Ascending aorta (tissue), 2 donors: ENCODE measurements at regions not wholly inside any gene's neighbourhood (a gene's known extent, or its start where the extent isn't known, plus 50 kb on each side); places are given as distances from the start of the nearest gene placed in this dataset.

Experiments used
- DNase-seq, 2 donors: peaks; one replicate each; pipeline ENCODE4 v3.0.0-alpha.2; 2019; ENCODE audit warnings: low spot score in 2 of 2
- H3K27ac ChIP-seq, 2 donors: fragments of 200-600 bp; sonication (generic); one replicate each; pipeline ENCODE4 v1.5.1; 2016 to 2017; ENCODE audit warnings: mild to moderate bottlenecking in 1 of 2
- H3K27me3 ChIP-seq: fragments of 200-600 bp; sonication (generic); one replicate; pipeline ENCODE4 v1.5.1; 2017
- H3K36me3 ChIP-seq, 2 donors: fragments of 200-600 bp; sonication (generic); one replicate each; pipeline ENCODE4 v1.5.1; 2016
- H3K4me1 ChIP-seq, 2 donors: fragments of 200-600 bp; sonication (generic); one replicate each; pipeline ENCODE4 v1.5.1; 2016 to 2017; ENCODE audit warnings: mild to moderate bottlenecking in 1 of 2
- H3K4me3 ChIP-seq, 2 donors: fragments of 200-600 bp; sonication (generic); one replicate each; pipeline ENCODE4 v1.5.1; 2016 to 2017; ENCODE audit warnings: mild to moderate bottlenecking in 1 of 2
- H3K9me3 ChIP-seq, 2 donors: fragments of 200-600 bp; sonication (generic); one replicate each; pipeline ENCODE4 v1.5.1; 2016
- CTCF ChIP-seq, 3 experiments: fragments of 200-600 bp in 2 of 3; fragments of 450-650 bp in 1 of 3; sonication (generic) in 2 of 3; IDR thresholded peaks; one replicate each; pipeline ENCODE4 v1.5.1; 2016 to 2019; ENCODE audit warnings: antibody characterized with exemption in 3 of 3, mild to moderate bottlenecking in 1 of 3, moderate library complexity in 1 of 3
- intact Hi-C: fragments of 100-400 bp; cut with DNase I; formaldehyde crosslinking; loops from one replicate; pipeline ENCODE4 v1.15.1; 2023

- Histone ChIP-seq H3K27ac (no peak overlapping the region), H3K4me3 (no peak overlapping the region), H3K36me3 (no peaks in the 10 kb centered on the region), H3K4me1 (no peaks in the 10 kb centered on the region), H3K9me3 (no peaks in the 10 kb centered on the region), H3K27me3 (no peaks in the 10 kb centered on the region)
- no peak for DNase-seq
- TF ChIP-seq CTCF (IDR thresholded peaks at IDR 0.05), result no peak
- intact Hi-C loops, result no loop called here
These were observed 56.8 kb upstream of the GRIA4 start for GRCh38 chr11:105553025-105553424.

DNA sequence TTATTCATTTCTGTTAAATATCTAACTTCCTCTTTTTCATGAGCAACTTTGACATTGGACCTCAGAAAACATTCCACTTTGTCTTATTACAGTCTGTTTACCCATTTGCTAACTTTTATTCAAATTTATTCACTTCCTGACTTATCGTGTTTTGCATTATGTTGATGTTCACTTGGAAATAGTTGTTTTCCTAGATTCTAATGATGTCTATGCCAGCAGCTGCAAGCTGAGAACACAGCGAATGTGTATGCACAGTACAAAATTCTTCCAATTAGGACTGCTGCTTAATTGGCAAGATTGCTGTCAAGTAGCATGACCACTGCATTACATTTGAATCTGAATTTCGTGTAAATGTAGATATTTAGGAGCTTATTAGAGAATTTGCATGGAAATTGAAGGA is 61.5 kb upstream of the GRIA4 start:
- no peaks in the 10 kb centered on the region for H3K36me3 ChIP-seq
- no peaks in the 10 kb centered on the region for H3K4me1 ChIP-seq
- H3K4me3 ChIP-seq, result no peak overlapping the region
- no peaks in the 10 kb centered on the region for H3K9me3 ChIP-seq
- no peak for DNase-seq
- no peak for TF ChIP-seq CTCF (IDR thresholded peaks at IDR 0.05)
- no peak overlapping the region for H3K27ac ChIP-seq
- intact Hi-C loops, result no loop called here
- no peaks in the 10 kb centered on the region for H3K27me3 ChIP-seq

DNA sequence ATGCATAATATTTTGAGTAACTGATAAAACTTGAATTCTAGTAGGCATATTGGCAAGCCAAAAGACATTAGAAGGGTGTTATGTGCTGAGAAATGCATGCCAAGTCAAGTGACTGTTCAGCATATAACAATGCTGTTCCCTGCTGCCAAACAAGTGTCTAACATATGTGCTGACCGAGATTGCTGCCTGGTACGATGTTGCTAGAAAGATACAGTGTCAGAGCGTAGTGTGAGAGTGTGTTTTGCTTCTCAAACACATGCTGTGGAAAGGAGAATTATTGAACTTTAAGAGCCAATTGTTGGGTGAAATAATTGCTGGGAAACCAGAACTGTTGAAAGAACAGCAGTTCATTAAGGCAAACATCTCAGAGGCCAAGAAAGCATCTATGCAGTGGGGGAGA is 71.3 kb upstream of the GRIA4 start:
- H3K27ac ChIP-seq, result no peak overlapping the region
- H3K4me3 ChIP-seq, result no peak overlapping the region
- no peaks in the 10 kb centered on the region for H3K4me1 ChIP-seq
- DNase-seq, result no peak
- no peak for TF ChIP-seq CTCF (IDR thresholded peaks at IDR 0.05)
- no peaks in the 10 kb centered on the region for H3K36me3 ChIP-seq
- intact Hi-C loops, result no loop called here
- no peaks in the 10 kb centered on the region for H3K27me3 ChIP-seq
- no peaks in the 10 kb centered on the region for H3K9me3 ChIP-seq

DNA sequence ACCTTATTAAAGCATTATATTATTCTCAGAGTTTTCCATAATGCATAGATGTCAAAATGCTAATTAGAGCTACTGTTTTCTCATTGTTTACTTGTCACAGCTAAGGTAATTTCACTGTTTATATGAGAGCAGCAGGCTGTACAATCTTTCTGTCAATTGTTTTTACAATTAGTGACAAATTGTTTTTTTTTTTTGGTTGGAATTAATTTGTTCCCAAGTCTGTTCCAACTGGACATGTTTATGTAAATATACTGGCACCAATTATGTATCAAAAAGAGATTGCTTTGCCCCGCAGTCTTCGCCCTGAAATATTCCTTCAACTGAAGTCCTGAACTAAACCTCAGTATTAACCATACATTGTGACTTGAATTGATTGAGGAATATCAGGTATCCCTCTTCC is 72.3 kb upstream of the GRIA4 start:
- H3K36me3 ChIP-seq, result no peaks in the 10 kb centered on the region
- intact Hi-C loops, result no loop called here
- no peaks in the 10 kb centered on the region for H3K9me3 ChIP-seq
- H3K27me3 ChIP-seq, result no peaks in the 10 kb centered on the region
- H3K27ac ChIP-seq, result no peak overlapping the region
- no peaks in the 10 kb centered on the region for H3K4me1 ChIP-seq
- TF ChIP-seq CTCF (IDR thresholded peaks at IDR 0.05), result no peak
- no peak for DNase-seq
- no peak overlapping the region for H3K4me3 ChIP-seq

DNA sequence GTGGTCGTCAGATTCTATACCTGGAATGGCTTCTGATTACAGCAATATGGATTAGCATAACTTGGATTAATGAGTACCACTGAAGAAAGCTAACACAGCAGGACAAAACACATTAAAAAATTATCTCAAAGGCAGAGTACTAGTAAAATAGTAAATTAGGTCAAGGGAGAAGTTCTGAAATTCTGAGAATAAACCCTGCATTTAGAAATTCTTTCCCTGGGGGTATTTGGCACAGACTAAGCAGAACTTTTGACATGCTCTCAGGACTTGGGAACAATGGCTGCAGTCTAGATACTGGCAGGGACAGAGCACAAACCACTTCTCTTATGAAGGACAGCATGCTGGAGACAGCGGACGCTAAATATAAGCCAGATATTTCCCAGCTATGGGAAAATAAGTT is 85.6 kb upstream of the GRIA4 start:
- TF ChIP-seq CTCF (IDR thresholded peaks at IDR 0.05), result no peak
- Histone ChIP-seq H3K4me3 (no peak overlapping the region), H3K36me3 (no peaks in the 10 kb centered on the region), H3K27me3 (no peaks in the 10 kb centered on the region), H3K27ac (no peak overlapping the region), H3K9me3 (no peaks in the 10 kb centered on the region), H3K4me1 (no peaks in the 10 kb centered on the region)
- DNase-seq, result no peak
- intact Hi-C loops, result no loop called here

DNA sequence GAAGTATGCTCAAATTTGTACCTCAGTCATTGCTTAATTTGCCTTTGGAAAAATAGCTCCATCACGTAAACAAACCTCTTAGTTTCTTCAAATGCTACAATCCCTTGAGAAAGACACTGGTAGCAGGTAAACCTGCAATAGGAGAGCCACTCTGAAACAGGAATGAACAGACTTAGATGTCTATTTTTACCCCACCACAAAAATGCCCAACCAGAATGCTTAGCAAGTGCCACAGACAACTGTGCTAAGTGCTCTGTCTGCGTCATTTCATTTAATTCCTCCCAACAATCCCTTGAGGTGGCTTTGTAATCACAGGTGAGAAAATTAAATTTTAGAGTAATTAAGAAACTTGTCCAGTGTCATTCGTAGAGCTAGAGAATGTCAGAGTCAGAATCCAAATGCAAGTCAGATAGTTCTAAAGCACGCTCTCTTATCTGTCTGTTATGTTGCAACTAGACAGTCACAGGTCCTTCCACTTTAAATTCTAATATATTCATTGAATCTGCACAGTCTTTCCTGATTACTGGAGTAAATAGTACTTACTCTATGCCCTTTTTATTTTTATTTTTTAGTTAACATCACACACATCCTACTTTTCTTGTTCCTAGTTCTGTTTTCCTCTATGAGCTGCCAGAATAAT is 89.0 kb upstream of the GRIA4 start:
- no peaks in the 10 kb centered on the region for H3K4me1 ChIP-seq
- H3K27ac ChIP-seq, result no peak overlapping the region
- H3K9me3 ChIP-seq, result no peaks in the 10 kb centered on the region
- TF ChIP-seq CTCF (IDR thresholded peaks at IDR 0.05), result no peak
- no peaks in the 10 kb centered on the region for H3K27me3 ChIP-seq
- no peak for DNase-seq
- no peak overlapping the region for H3K4me3 ChIP-seq
- intact Hi-C loops, result no loop called here
- H3K36me3 ChIP-seq, result no peaks in the 10 kb centered on the region
